H1 (cell line): ENCODE measurements at regions not wholly inside any gene's neighbourhood (a gene's known extent, or its start where the extent isn't known, plus 50 kb on each side); places are given as distances from the start of the nearest gene placed in this dataset.

ENCODE experiments used
- CHD7 ChIP-seq: fragments of 300-600 bp; sonication (generic); IDR thresholded peaks from 2 replicates; pipeline ENCODE4 v1.7.1; 2012; ENCODE audit warnings: low read length, moderate library complexity, mild to moderate bottlenecking, inconsistent platforms; ENCODE audit not compliant: insufficient replicate concordance
- SIRT6 ChIP-seq: IDR thresholded peaks from one replicate; pipeline ENCODE4 v1.7.1; 2012; ENCODE audit warnings: low read length, inconsistent platforms

GRCh38 chr3:43187836-43188479, 82.1 kb upstream of the POMGNT2 start (continued):
- TF ChIP-seq CHD7 (no peak), SIRT6 (no peak)
